ENCODE measurements at regions not wholly inside any gene's neighbourhood (a gene's known extent, or its start where the extent isn't known, plus 50 kb on each side); places are given as distances from the start of the nearest gene placed in this dataset.

DNA sequence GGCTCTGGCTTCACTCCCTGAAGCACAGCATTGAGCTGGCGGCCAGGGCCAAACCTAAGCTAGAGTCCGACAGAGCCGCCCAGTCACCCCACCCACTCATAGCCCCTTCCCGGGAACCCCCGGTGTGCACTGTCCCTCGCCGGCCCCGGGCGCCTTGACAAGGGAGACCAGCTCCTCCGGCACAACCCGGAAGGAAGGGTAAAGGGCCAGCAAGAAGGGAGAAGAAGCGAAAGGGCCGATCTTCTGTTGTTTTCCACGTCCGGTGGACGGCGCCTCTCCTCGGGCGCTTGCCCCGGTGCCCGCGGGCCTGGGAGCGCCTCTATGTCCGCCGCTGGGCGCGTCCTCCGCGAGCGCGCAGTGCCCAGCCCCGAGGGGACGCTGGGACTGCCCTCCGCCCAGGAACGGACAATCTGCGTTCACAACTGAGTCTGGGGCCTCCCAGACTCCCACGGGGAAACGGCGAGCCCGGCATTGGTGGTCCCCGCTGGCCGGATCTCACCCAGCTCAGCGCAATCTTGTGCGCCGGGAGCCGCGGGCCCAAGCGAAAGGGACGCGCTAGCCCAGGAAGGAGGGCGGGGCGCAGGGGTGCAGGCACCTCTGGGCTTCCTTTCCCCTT is 172.5 kb upstream of the MIR17HG start:
- H3F3A ChIP-seq (replicated peaks; ENCODE audit: low read depth), result no peaks in the 10 kb centered on the region
- no peaks in the 10 kb centered on the region for H3K9me3 Mint-ChIP-seq
- H2AFZ ChIP-seq, result peak overlapping the region; percentile 99
- H3K27ac ChIP-seq (ENCODE audit: low read depth), result no peak overlapping the region
- H3K4me3 ChIP-seq, result peak overlapping the region; percentile 78
- no peaks in the 10 kb centered on the region for H3K36me3 Mint-ChIP-seq (ENCODE audit: low read depth)
- ATAC-seq, result peak; percentile 91
- H3K36me3 ChIP-seq (ENCODE audit: insufficient read depth), result no peaks in the 10 kb centered on the region
- no peaks in the 10 kb centered on the region for H4K20me1 ChIP-seq (replicated peaks; ENCODE audit: insufficient read depth)
- H3K79me2 ChIP-seq (replicated peaks; ENCODE audit: insufficient read depth), result no peaks in the 10 kb centered on the region
- peaks cover 11% of the 10 kb centered on the region for H3K27me3 Mint-ChIP-seq (ENCODE audit: insufficient read depth, low read depth, poor library complexity)
- peaks cover 6% of the 10 kb centered on the region; the same call in 1 of the 2 replicates for H3K4me1 ChIP-seq (ENCODE audit: insufficient read depth)
- peak overlapping the region; percentile 68 for H3K4me3 Mint-ChIP-seq
- peak; percentile 60 for DNase-seq (ENCODE audit: low spot score)
- no peak overlapping the region for H3K27ac Mint-ChIP-seq
- H3K9me2 ChIP-seq (ENCODE audit: insufficient read depth), result no peaks in the 10 kb centered on the region
- peak overlapping the region; percentile 92 for H3K4me2 ChIP-seq
- peaks cover 3% of the 10 kb centered on the region; the same call in 1 of the 3 replicates for H3K4me1 Mint-ChIP-seq
- H3K27me3 ChIP-seq (ENCODE audit: insufficient read depth), result peaks cover 12% of the 10 kb centered on the region
- TF ChIP-seq, protein P1, sequence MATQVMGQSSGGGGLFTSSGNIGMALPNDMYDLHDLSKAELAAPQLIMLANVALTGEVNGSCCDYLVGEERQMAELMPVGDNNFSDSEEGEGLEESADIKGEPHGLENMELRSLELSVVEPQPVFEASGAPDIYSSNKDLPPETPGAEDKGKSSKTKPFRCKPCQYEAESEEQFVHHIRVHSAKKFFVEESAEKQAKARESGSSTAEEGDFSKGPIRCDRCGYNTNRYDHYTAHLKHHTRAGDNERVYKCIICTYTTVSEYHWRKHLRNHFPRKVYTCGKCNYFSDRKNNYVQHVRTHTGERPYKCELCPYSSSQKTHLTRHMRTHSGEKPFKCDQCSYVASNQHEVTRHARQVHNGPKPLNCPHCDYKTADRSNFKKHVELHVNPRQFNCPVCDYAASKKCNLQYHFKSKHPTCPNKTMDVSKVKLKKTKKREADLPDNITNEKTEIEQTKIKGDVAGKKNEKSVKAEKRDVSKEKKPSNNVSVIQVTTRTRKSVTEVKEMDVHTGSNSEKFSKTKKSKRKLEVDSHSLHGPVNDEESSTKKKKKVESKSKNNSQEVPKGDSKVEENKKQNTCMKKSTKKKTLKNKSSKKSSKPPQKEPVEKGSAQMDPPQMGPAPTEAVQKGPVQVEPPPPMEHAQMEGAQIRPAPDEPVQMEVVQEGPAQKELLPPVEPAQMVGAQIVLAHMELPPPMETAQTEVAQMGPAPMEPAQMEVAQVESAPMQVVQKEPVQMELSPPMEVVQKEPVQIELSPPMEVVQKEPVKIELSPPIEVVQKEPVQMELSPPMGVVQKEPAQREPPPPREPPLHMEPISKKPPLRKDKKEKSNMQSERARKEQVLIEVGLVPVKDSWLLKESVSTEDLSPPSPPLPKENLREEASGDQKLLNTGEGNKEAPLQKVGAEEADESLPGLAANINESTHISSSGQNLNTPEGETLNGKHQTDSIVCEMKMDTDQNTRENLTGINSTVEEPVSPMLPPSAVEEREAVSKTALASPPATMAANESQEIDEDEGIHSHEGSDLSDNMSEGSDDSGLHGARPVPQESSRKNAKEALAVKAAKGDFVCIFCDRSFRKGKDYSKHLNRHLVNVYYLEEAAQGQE (IDR thresholded peaks at IDR 0.05; ENCODE audit: unreplicated experiment), result no peak
- TF ChIP-seq ZNF331 (CRISPR knock-in tag; IDR thresholded peaks at IDR 0.05; ENCODE audit: low read depth), result no peak
- no peak for TF ChIP-seq NANOG (IDR thresholded peaks at IDR 0.05; ENCODE audit: borderline replicate concordance)
- no peak for TF ChIP-seq EZH2phosphoT487 (IDR thresholded peaks at IDR 0.05; ENCODE audit: unreplicated experiment)
- TF ChIP-seq JUNB (IDR thresholded peaks at IDR 0.05; ENCODE audit: unreplicated experiment), result no peak
- TF ChIP-seq EZH2 (IDR thresholded peaks at IDR 0.05; ENCODE audit: low read depth, unreplicated experiment), result no peak
- no peak for TF ChIP-seq POLR2AphosphoS5 (IDR thresholded peaks at IDR 0.05; ENCODE audit: low read depth)
- TF ChIP-seq ZNF114 (CRISPR knock-in tag; IDR thresholded peaks at IDR 0.05), result no peak
- TF ChIP-seq, protein P2, sequence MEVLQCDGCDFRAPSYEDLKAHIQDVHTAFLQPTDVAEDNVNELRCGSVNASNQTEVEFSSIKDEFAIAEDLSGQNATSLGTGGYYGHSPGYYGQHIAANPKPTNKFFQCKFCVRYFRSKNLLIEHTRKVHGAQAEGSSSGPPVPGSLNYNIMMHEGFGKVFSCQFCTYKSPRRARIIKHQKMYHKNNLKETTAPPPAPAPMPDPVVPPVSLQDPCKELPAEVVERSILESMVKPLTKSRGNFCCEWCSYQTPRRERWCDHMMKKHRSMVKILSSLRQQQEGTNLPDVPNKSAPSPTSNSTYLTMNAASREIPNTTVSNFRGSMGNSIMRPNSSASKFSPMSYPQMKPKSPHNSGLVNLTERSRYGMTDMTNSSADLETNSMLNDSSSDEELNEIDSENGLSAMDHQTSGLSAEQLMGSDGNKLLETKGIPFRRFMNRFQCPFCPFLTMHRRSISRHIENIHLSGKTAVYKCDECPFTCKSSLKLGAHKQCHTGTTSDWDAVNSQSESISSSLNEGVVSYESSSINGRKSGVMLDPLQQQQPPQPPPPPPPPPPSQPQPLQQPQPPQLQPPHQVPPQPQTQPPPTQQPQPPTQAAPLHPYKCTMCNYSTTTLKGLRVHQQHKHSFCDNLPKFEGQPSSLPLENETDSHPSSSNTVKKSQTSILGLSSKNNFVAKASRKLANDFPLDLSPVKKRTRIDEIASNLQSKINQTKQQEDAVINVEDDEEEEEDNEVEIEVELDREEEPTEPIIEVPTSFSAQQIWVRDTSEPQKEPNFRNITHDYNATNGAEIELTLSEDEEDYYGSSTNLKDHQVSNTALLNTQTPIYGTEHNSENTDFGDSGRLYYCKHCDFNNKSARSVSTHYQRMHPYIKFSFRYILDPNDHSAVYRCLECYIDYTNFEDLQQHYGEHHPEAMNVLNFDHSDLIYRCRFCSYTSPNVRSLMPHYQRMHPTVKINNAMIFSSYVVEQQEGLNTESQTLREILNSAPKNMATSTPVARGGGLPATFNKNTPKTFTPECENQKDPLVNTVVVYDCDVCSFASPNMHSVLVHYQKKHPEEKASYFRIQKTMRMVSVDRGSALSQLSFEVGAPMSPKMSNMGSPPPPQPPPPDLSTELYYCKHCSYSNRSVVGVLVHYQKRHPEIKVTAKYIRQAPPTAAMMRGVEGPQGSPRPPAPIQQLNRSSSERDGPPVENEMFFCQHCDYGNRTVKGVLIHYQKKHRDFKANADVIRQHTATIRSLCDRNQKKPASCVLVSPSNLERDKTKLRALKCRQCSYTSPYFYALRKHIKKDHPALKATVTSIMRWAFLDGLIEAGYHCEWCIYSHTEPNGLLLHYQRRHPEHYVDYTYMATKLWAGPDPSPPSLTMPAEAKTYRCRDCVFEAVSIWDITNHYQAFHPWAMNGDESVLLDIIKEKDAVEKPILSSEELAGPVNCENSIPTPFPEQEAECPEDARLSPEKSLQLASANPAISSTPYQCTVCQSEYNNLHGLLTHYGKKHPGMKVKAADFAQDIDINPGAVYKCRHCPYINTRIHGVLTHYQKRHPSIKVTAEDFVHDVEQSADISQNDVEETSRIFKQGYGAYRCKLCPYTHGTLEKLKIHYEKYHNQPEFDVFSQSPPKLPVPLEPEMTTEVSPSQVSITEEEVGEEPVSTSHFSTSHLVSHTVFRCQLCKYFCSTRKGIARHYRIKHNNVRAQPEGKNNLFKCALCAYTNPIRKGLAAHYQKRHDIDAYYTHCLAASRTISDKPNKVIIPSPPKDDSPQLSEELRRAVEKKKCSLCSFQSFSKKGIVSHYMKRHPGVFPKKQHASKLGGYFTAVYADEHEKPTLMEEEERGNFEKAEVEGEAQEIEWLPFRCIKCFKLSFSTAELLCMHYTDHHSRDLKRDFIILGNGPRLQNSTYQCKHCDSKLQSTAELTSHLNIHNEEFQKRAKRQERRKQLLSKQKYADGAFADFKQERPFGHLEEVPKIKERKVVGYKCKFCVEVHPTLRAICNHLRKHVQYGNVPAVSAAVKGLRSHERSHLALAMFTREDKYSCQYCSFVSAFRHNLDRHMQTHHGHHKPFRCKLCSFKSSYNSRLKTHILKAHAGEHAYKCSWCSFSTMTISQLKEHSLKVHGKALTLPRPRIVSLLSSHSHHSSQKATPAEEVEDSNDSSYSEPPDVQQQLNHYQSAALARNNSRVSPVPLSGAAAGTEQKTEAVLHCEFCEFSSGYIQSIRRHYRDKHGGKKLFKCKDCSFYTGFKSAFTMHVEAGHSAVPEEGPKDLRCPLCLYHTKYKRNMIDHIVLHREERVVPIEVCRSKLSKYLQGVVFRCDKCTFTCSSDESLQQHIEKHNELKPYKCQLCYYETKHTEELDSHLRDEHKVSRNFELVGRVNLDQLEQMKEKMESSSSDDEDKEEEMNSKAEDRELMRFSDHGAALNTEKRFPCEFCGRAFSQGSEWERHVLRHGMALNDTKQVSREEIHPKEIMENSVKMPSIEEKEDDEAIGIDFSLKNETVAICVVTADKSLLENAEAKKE (CRISPR knock-in tag; IDR thresholded peaks at IDR 0.05), result no peak
- TF ChIP-seq, protein P3, sequence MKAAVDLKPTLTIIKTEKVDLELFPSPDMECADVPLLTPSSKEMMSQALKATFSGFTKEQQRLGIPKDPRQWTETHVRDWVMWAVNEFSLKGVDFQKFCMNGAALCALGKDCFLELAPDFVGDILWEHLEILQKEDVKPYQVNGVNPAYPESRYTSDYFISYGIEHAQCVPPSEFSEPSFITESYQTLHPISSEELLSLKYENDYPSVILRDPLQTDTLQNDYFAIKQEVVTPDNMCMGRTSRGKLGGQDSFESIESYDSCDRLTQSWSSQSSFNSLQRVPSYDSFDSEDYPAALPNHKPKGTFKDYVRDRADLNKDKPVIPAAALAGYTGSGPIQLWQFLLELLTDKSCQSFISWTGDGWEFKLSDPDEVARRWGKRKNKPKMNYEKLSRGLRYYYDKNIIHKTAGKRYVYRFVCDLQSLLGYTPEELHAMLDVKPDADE (IDR thresholded peaks at IDR 0.05), result no peak
- TF ChIP-seq, protein P4, sequence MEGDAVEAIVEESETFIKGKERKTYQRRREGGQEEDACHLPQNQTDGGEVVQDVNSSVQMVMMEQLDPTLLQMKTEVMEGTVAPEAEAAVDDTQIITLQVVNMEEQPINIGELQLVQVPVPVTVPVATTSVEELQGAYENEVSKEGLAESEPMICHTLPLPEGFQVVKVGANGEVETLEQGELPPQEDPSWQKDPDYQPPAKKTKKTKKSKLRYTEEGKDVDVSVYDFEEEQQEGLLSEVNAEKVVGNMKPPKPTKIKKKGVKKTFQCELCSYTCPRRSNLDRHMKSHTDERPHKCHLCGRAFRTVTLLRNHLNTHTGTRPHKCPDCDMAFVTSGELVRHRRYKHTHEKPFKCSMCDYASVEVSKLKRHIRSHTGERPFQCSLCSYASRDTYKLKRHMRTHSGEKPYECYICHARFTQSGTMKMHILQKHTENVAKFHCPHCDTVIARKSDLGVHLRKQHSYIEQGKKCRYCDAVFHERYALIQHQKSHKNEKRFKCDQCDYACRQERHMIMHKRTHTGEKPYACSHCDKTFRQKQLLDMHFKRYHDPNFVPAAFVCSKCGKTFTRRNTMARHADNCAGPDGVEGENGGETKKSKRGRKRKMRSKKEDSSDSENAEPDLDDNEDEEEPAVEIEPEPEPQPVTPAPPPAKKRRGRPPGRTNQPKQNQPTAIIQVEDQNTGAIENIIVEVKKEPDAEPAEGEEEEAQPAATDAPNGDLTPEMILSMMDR (conservative IDR thresholded peaks at IDR 0.05; ENCODE audit: low read depth in 2 of 2), result no peak
- no peak for TF ChIP-seq STAT1 (IDR thresholded peaks at IDR 0.05; ENCODE audit: unreplicated experiment)
- TF ChIP-seq CREB1 (CRISPR knock-in tag; IDR thresholded peaks at IDR 0.05; ENCODE audit: low read depth), result no peak

Measured in GM23338 (cell line).